Fibroblast of villous mesenchyme (primary cell): ENCODE measurements at regions not wholly inside any gene's neighbourhood (a gene's known extent, or its start where the extent isn't known, plus 50 kb on each side); places are given as distances from the start of the nearest gene placed in this dataset.
"Not testable (repeated sequence)": the region's sequence is repeated elsewhere in the genome, so short reads cannot be mapped to it uniquely, and the experiment has no call there.

Experiments
- DNase-seq: peaks from one replicate; pipeline ENCODE4 v3.0.0-alpha.2; 2010; ENCODE audit warnings: low read depth
- H3K4me3 ChIP-seq: 2 replicates; pipeline ENCODE4 v1.5.1; 2011; ENCODE audit warnings: low read depth, mild to moderate bottlenecking, low read length
- CTCF ChIP-seq: IDR thresholded peaks from 2 replicates; pipeline ENCODE4 v1.5.1; 2012; ENCODE audit warnings: low read depth, mild to moderate bottlenecking, low read length; ENCODE audit not compliant: insufficient read depth

- H3K4me3 ChIP-seq, result no peak overlapping the region
- no peak for TF ChIP-seq CTCF
- no peak for DNase-seq
Measured at GRCh38 chr6:170223718-170224693, 66.9 kb downstream of the DLL1 start.

- TF ChIP-seq CTCF, result no peak
- peak; percentile 19 for DNase-seq
- H3K4me3 ChIP-seq, result no peak overlapping the region
Measured at GRCh38 chr6:170222498-170223471, 68.1 kb downstream of the DLL1 start.

GRCh38 chr6:170221753-170222400, 69.0 kb downstream of the DLL1 start:
- DNase-seq, result no peak
- TF ChIP-seq CTCF, result no peak
- no peak overlapping the region for H3K4me3 ChIP-seq

GRCh38 chr6:170221052-170221752, 69.7 kb downstream of the DLL1 start:
- no peak for TF ChIP-seq CTCF
- no peak for DNase-seq

GRCh38 chr6:170213637-170214018, 77.2 kb downstream of the DLL1 start:
- H3K4me3 ChIP-seq, DNase-seq: not testable (repeated sequence)

More at GRCh38 chr6:170221052-170221752, 69.7 kb downstream of the DLL1 start:
- no peak overlapping the region for H3K4me3 ChIP-seq

- no peak for TF ChIP-seq CTCF
Measured at GRCh38 chr6:170212956-170213636, 77.8 kb downstream of the DLL1 start.

More at GRCh38 chr6:170212956-170213636, 77.8 kb downstream of the DLL1 start:
- DNase-seq, result no peak
- no peak overlapping the region for H3K4me3 ChIP-seq
